Ammon's horn (tissue), 1 donor: ENCODE measurements at regions not wholly inside any gene's neighbourhood (a gene's known extent, or its start where the extent isn't known, plus 50 kb on each side); places are given as distances from the start of the nearest gene placed in this dataset.

ENCODE experiments used
- DNase-seq: peaks from one replicate; pipeline ENCODE4 v3.0.0-alpha.2; 2016; ENCODE audit warnings: low spot score

- DNase-seq, result peak; percentile 7
Measured at GRCh38 chr17:55668312-55668920, 54.2 kb downstream of the TMEM100 start.

DNA sequence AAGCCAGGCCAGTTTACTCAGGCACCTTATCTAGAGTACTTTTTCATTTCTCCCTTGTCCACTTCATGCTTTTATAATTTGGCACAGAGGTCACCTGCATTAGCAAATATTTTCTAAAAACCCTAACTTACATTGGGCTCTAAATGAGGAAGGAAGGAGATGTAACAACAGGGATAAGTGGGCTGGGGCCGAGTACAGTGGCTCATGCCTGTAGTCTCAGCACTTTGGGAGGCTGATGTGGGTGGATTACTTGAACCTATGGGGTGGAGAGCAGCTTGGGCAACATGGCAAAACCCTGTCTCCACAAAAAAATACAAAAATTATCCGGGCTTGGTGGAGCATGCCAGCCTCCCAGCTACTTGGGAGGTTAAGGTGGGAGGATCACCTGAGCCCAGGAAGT is 55.9 kb downstream of the TMEM100 start:
- no peak for DNase-seq

GRCh38 chr17:55664287-55664686 is 58.4 kb downstream of the TMEM100 start:
- peak; percentile 31 for DNase-seq

GRCh38 chr17:55663400-55663799 is 59.3 kb downstream of the TMEM100 start:
- no peak for DNase-seq

DNA sequence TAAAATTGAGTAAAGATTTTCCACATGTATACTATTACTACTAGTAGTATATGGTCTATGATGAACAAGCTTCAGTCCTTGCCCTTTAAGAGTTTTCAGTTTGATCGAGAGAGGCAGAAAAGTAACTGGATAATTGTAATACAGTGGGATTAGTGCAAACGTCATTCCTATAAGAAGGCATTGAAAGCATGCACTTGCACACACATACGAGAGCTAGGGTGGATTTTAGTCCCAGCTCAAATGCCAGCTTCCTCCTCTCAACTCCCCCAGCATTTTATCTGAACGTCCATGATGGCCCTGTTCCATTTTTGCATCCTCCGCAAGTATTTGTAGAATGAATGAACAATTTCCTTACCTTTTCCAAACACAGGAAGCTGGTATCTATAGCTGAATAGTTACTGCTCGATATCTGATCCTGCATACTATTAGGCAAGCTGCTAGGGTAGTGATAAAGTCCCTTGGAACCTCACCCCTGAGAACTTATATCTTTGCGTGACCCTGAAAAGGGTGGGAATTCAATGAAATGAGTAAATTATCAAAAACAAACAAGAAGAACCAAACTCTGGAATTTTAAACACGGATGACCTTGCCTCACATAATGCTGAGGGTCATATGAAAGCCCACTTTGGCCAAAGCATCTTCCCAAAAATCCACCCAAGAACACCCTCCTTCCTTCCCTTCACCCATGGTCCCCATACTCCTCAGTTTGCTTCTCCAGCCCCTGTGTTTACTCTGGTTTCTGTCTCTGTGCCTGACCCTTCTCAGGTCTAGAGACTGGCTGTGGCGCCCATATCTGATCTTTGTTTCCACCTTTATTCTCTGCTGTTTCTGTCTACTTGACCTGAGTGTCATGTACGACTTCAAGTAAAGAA is 60.5 kb downstream of the TMEM100 start:
- DNase-seq, result no peak

GRCh38 chr17:55661256-55661758 is 61.4 kb downstream of the TMEM100 start:
- DNase-seq, result no peak

- DNase-seq, result no peak
Measured at GRCh38 chr17:55660178-55660886, 62.3 kb downstream of the TMEM100 start.

DNA sequence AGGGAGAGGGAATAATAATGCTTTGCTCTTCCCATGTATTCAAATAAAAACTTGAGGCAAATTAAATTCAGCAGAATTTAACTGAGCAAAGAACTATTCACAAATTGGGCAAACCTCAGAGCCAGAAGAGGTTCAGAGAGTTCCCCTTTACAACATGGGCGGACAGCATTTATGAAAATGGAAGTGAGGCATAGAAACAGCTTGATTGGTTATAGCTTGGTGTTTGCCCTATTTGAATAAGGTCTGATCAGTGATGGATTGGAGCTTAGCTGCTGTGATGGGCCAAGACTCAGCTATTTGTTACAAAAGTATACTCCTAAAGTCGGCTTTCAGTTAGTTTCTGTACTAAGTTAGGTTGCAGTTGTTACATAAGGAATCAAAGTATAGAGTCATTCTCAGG is 63.0 kb downstream of the TMEM100 start:
- DNase-seq, result no peak

- DNase-seq, result no peak
Measured at GRCh38 chr17:55655777-55656176, 66.9 kb downstream of the TMEM100 start.

DNA sequence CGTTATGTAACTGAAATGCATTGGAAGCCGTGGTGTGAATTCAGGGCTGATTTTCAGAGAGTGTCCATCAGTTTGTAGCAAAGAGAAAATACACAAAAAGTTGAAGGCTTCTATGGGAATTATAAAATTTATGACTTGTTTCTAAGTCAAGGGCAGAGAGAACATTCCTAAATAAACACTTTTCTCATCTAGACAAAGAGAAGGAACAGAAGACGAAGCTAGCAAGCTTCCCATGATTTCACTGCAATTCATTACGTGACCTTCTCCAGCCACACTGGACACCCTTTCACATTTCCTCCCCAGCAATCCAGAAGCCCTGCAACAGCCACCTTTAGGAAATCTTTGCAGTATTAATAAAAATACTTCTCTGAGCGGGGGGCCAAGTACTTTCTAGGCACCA is 67.8 kb downstream of the TMEM100 start:
- no peak for DNase-seq

- DNase-seq, result no peak
Measured at GRCh38 chr17:55654022-55654421, 68.6 kb downstream of the TMEM100 start.

DNA sequence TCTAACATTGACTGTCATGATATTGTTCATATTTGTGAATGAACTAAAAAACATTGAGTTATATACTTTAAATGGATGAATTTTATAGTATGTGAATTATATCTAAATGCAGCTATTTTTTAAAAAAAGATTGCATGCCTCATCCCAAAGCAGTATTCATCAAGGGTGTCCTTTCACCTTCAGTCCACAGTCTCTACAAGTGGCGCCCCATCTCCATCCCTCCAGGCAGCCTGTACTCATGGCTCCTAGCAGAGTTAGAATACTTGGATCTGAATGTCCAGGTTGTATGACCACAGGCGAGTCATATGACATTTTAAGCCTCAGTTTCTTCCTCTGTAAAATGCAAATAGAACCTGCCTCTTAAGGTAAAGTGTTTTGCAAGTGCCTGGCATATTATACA is 69.8 kb downstream of the TMEM100 start:
- no peak for DNase-seq

DNA sequence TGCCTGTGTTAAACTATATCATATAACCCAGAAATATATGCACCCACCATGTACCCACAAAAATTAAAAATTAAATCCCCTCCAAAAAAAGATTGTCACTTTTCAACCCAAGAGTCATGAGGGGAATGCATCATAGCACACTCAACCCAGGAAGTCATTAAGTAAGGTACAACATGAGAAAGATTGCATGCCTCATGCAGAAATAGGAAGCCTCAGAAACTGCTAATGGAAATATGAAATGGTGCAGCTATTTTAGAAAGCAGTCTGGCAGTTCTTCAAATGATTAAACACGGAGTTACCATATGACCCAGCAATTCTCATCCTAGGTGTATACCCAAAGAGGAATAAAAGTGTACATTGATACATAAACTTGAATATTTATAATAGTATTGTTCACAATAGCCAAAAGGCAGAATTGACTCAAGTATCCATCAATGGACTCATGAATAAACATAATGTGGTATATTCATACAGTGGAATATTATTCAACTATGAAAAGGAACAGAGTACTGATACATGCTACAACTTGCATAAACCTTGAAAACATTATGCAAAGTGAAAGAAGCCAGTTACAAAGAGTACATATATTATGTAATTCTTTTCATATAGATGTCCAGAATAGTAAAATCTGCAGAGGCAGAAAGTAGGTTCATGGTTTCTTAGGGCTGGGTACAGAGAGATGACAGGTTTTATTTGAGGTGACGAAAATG is 70.4 kb downstream of the TMEM100 start:
- DNase-seq, result no peak

- no peak for DNase-seq
Measured at GRCh38 chr17:55649957-55650597, 72.6 kb downstream of the TMEM100 start.

- no peak for DNase-seq
Measured at GRCh38 chr17:55648086-55648485, 74.6 kb downstream of the TMEM100 start.

DNA sequence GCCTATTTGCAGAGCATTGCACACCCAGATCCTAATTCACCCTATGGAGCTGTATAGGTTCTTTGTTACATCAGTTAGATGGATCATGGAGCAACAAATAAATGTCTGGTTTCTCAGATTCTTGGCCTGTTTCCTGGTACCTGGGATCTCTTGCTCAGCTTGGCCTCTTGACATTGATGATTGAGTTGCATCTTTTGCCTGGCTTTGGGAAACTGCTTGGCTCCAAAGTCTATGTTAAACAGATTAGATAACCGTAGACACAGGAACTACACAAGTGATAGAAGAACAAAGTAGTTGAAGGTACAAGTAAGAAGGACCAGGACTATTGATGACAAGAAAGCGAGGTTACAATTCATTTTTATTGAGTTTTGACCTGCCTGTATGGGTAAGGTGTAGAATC is 77.3 kb downstream of the TMEM100 start:
- no peak for DNase-seq

DNA sequence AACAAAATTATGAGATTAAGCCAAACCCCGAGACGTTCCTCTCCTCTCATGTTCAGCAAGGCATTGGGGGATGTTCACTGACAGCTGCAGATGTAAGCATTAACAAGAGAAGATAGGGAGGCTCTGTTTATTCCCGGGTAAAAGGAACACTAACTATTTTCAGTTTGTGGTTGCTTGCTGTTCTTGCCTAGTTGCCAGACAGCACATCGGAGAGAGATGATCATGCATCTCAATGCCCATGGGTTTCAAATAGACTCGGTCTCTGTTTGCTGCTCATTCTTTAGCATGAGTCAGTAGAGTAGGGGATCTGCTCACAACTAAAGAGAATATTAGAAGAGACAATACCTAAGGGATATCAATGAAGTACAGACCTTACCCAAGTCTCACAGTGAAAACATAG is 78.3 kb downstream of the TMEM100 start:
- DNase-seq, result no peak

- no peak for DNase-seq
Measured at GRCh38 chr17:55642741-55643140, 79.9 kb downstream of the TMEM100 start.

DNA sequence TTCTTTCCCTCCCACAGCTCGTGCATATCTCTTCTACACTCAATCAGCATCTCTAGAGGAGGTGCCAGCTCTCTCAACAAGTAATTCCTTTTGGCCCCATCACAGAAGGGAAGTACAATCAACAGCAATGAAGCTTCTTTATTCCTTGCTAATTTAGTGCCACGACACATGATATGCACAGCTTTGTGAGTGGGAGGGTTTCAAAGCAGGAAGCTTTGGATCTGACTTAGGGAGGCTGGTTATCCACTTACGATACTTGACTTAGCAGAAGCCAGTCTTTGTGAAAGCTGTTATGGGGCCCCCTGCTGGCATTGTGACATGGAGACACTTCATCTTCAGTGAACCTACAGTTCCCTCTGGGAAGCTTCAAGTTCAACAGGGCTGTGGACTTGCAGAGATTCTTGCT is 81.0 kb downstream of the TMEM100 start:
- peak; percentile 55 for DNase-seq

- no peak for DNase-seq
Measured at GRCh38 chr17:55639096-55639495, 83.6 kb downstream of the TMEM100 start.

- DNase-seq, result no peak
Measured at GRCh38 chr17:55635253-55635914, 87.3 kb downstream of the TMEM100 start.
